ENCODE measurements at regions not wholly inside any gene's neighbourhood (a gene's known extent, or its start where the extent isn't known, plus 50 kb on each side); places are given as distances from the start of the nearest gene placed in this dataset.

- TF ChIP-seq POLR2A (IDR thresholded peaks at IDR 0.05): no peak
- TF ChIP-seq CTCF (IDR thresholded peaks at IDR 0.05 in 8 of 11, conservative IDR thresholded peaks at IDR 0.05 in 3 of 11): no peak
These were observed 353.1 kb upstream of the TSHZ2 start for GRCh38 chr20:52619101-52619500.

Data from spleen (tissue), 7 donors.